Activated gamma-delta T cell treated with anti-CD3 and anti-CD28 coated beads, Interleukin-2, amount 50 U/mL, for 16 hours (primary cell): ENCODE measurements at regions not wholly inside any gene's neighbourhood (a gene's known extent, or its start where the extent isn't known, plus 50 kb on each side); places are given as distances from the start of the nearest gene placed in this dataset.

Experiments used
- DNase-seq: peaks from one replicate; pipeline ENCODE4 v3.0.0-alpha.2; 2020; ENCODE audit warnings: low read depth

DNA sequence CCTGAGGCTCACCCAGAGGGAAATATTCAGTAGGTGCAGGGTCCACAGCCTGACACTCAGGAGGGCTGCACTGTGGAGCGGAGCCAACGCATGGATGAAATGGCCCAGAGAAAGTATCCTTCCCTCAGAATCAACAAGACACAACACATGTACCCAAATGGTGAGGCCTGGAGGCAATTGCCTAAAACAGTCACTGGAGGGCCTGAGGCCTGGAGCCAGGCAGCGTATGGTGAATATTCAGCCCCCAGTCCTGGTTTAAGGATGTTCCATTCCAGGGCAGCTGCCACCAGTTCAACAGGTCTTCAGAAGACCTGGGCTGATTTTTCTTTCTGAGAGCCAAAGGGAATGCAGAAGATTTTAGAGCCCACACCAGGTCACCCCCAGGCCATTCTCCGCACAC is 264.8 kb downstream of the INSC start:
- DNase-seq, result no peak

GRCh38 chr11:15390857-15391256 is 276.1 kb downstream of the INSC start:
- no peak for DNase-seq

- DNase-seq, result no peak
Observed at GRCh38 chr11:15396778-15397177, 282.1 kb downstream of the INSC start.

- DNase-seq, result no peak
Observed at GRCh38 chr11:15406851-15407351, 292.2 kb downstream of the INSC start.

DNA sequence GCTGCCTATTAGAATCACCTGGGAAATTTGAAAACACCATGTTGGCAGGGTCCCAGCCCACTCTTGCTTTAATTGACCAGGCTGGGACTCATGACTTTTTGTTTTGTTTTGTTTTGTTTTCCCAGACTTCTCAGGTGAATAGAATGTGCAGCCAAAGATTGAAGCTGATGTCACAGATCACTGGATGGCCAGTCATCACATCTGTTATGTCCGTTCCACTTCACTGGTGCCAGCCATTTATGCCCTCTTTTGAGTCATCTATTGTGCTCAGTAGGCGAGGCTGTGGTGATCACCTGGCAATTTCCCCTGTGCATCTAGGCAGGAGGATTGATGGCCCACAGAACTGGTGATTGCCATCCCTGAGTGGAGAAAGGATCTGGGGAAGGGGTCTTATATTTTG is 297.3 kb downstream of the INSC start:
- DNase-seq, result no peak

DNA sequence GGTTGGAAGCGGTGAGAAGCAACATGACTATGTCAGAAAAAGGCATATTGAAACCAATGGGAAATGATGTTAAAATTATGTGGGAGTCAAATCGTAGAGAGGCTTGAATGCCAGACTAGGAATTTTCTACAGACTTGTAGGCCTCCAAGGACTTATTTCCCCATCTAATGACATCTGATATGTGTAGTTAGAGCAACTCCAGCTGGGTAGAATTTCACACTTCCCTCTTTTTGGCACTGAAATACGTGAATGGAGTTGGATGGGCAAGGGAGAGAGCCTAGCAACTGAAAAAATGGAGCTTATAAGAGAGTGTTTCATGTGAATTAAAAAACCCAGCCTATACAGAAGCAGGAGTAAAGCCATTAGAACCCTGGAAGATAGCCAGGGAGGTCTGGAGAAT is 304.2 kb downstream of the INSC start:
- no peak for DNase-seq

- DNase-seq, result no peak
Observed at GRCh38 chr11:15419696-15420095, 305.0 kb downstream of the INSC start.

- DNase-seq, result no peak
Observed at GRCh38 chr11:15430381-15430780, 315.7 kb downstream of the INSC start.

GRCh38 chr11:15434529-15434928 is 319.8 kb downstream of the INSC start:
- DNase-seq, result no peak

DNA sequence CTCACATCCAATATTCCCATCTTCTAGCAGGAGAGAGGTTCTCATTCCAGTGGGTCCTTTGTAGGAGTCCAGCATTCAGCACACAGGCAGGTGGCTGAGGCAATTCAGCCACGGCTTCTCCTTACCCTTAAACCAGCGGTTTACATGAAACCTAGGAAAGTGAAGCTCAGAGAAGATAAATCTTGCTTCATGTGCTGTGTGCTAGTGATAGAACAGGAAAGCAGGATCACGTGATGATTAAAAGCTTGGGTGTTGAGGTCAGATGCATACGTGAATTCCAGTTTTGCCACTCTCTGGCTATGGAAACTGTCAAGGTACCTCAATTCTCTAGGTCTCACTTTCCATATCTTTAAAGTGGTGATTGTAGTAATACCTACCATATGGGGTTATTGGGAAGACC is 331.6 kb downstream of the INSC start:
- DNase-seq, result no peak

GRCh38 chr11:15446929-15447328 is 332.2 kb downstream of the INSC start:
- DNase-seq, result no peak

DNA sequence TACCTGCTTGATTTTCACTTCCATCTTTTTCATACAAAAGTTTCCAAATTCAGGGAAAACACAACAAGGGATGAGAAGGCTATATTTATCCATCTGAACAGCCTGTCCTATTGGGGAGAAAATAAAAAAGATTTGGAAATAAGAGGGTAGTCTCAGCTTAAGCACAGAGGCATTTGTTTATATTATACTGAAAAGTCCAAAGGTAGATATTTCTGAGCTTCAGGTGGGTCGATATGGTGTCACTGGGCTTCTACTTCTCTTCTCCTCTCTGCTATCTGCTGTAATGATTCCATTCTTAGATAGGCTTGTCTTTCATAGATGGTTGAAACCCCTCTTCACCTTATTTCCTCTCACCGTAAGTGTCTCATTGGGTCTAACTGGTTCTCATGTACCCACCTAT is 337.0 kb downstream of the INSC start:
- no peak for DNase-seq

DNA sequence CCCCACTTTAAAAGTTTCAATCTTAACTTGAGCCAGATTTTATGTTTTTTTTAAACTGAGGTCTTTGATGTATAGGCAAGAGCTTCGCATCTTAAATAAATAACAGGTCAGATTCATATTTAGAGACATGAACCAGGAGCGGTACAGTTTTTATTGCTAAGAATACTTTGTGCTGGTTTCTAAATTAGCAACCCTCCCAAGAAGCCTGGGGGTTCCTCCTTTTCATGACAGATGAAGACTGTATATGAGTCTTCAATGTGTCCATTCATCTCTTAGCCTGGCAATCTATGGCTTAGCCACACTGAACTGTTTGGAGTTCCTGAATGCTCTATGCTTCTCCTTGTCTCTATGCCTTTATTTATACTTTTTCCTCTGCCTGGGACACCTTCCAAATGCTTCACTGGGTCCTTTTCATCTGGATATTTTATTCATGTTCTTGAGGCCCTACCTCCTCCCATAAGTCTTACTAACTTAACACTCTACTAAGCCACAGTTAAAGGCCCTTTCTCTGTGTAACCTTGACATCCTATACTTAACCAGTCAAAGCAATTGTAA is 338.6 kb downstream of the INSC start:
- DNase-seq, result no peak

DNA sequence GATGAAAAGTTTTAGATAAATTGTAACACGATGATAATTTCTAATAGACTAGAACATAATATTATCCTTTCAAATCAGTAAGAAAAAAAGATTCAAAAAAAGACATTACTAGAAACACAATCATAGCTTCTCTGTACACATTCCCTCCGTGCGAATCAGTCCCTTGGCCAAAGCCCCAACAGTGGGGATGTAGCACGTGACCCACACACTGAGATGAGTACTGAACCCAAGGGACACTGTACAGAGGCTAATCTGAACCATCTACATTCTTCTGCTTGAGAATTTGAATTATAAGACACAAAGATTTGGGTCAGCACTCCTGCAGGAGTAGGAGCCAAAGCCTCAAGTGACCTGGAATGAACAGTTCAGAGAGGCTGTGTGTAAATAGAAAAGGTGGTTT is 353.7 kb downstream of the INSC start:
- no peak for DNase-seq

DNA sequence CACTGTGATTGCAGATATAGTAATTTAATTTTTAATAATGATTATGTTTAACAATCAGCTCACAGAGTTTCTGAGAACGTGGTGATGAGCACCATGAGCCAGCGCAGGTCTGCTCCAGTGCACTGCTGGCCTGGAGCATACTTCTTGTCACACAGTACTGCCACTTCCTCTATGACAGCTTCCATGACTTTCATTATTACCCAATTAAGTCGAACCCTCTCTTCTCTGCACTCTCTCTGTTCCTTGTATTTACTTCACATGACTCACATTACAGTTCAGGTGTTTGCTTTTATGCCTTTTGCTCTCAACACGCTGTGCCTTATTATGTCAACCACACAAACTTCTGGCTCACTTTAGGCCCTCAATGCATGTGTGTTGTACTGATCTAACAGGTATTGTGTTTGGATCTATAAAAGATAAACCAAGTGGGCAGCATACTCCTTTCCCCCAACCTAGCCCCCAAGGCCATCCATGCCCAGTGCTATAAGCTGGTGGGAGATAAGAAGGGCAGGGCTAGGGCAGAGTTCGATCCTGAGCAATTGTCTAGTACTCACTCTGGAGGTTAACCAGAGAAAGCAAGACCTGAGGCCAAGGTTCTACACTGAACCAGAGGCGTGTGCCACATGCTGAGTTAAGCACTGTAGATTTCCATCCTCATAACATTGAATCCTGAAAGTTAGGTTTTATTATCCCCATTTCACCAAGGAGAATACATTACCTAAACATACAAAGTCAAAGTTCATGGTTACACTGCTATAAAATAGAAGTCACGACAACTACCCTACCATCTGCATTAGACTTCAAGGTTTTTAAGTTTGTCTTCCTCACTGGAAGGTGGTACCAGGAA is 356.5 kb downstream of the INSC start:
- DNase-seq, result no peak

- no peak for DNase-seq
Observed at GRCh38 chr11:15471895-15472799, 357.4 kb downstream of the INSC start.

GRCh38 chr11:15473954-15474837 is 359.5 kb downstream of the INSC start:
- DNase-seq, result no peak

DNA sequence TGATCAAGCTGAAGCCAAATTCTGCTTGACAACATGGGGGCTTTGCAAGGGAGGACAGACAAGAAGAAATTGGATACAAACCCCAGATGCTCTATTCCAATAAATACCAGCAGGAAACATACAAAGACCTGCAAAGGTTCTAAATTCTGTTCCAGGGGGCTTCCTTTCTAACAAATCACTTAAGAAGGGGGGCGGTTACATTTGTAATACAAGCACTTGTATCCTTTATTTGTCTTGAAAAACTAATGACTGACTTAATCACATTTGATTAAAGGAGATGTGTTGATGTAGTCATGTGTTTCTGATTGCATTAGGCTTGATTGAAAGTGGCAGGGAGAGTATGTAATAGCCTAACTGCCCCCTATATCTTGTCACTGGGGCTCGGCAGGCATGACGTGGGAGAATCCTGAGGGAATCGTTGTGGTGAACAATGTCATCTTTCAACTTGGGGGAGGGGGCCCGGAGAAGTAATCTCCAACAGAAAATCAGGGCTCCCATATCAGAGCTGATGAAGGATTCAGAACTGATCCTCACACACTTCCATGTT is 361.7 kb downstream of the INSC start:
- no peak for DNase-seq

DNA sequence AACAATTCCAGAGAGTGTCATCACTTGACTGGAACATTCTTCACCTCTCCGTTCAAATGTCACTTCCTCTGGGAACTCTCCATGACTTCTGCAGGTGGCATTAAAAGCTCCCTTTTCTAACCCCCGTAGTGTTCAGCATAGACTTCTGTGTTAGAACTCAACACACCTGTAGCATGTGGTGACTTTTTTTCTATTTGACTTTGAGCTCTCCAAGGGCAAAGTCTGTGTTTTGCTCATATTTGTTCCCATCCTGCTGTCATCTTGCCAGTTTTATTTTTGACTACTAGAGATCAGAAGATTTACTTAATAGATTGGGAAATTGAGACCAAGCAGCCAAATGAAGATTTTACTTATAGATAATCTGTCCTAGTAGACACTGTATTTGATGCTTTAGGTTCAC is 367.1 kb downstream of the INSC start:
- no peak for DNase-seq

- no peak for DNase-seq
Observed at GRCh38 chr11:15483205-15483604, 368.5 kb downstream of the INSC start.

DNA sequence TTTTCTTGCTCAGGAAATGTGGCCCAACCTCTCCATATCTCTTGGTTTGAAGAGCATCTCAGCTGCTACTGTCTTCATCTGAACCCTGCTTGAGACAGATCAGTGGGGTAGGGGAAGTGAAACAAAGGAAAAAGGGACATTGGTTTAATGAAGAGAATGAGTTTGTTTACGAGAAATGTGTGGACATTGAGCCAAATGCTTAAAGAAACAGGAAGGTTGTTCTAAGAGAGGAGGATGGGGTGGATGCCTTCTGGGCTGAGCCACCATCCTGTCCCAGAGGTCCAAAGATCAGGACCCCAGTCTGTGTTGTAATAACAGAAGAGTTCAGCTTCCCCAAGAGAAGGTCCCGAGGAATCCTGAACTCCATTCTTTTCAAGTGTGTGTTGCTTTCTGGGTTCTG is 369.7 kb downstream of the INSC start:
- DNase-seq, result no peak
